PFSK-1 (cell line): ENCODE measurements at regions not wholly inside any gene's neighbourhood (a gene's known extent, or its start where the extent isn't known, plus 50 kb on each side); places are given as distances from the start of the nearest gene placed in this dataset.

ENCODE experiments used
- POLR2AphosphoS5 ChIP-seq: IDR thresholded peaks from 2 replicates; pipeline ENCODE4 v1.6.1; 2012; ENCODE audit warnings: low read depth, mild to moderate bottlenecking, control low read depth, low read length, moderate library complexity
- TAF1 ChIP-seq: IDR thresholded peaks from 2 replicates; pipeline ENCODE4 v1.6.1; 2012; ENCODE audit warnings: low read length, control low read depth, borderline replicate concordance; ENCODE audit not compliant: insufficient read depth
- TF ChIP-seq, protein P1 (sequence below), 2 experiments: IDR thresholded peaks; 2 replicates each; pipeline versions ENCODE4 v1.6.1 to v1.8.0; 2011 to 2012; ENCODE audit warnings: low read depth in 2 of 2, low read length in 2 of 2, control low read depth in 1 of 2, inconsistent platforms in 1 of 2, mild to moderate bottlenecking in 1 of 2, moderate library complexity in 1 of 2; ENCODE audit not compliant: insufficient read depth in 1 of 2

DNA sequence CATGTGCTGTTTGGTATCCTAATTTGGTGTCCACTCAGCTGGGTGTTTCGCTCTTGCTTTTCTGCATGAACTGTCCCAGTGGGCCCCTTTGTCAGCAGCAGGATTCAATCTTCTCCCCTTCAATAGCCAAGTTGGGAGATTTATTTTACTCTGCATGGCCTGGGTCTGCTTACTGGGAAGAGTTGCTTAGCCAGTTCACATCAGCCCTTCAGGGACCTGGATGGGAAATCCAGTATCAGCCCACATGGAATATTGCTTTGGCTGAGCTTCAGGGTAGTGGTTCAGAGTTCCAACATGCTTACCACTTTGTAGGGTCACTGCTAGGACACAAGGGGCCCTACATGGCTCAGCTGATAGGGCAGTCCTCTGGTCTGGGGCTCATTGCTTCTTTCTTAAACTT is 93.0 kb upstream of the BOC start:
- TF ChIP-seq POLR2AphosphoS5 (no peak), TAF1 (no peak)
- TF ChIP-seq, protein P1, sequence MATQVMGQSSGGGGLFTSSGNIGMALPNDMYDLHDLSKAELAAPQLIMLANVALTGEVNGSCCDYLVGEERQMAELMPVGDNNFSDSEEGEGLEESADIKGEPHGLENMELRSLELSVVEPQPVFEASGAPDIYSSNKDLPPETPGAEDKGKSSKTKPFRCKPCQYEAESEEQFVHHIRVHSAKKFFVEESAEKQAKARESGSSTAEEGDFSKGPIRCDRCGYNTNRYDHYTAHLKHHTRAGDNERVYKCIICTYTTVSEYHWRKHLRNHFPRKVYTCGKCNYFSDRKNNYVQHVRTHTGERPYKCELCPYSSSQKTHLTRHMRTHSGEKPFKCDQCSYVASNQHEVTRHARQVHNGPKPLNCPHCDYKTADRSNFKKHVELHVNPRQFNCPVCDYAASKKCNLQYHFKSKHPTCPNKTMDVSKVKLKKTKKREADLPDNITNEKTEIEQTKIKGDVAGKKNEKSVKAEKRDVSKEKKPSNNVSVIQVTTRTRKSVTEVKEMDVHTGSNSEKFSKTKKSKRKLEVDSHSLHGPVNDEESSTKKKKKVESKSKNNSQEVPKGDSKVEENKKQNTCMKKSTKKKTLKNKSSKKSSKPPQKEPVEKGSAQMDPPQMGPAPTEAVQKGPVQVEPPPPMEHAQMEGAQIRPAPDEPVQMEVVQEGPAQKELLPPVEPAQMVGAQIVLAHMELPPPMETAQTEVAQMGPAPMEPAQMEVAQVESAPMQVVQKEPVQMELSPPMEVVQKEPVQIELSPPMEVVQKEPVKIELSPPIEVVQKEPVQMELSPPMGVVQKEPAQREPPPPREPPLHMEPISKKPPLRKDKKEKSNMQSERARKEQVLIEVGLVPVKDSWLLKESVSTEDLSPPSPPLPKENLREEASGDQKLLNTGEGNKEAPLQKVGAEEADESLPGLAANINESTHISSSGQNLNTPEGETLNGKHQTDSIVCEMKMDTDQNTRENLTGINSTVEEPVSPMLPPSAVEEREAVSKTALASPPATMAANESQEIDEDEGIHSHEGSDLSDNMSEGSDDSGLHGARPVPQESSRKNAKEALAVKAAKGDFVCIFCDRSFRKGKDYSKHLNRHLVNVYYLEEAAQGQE (IDR thresholded peaks at IDR 0.05; ENCODE audit: insufficient read depth in 1 of 2, low read depth in 2 of 2, low read length in 2 of 2) = no peak
